ENCODE measurements at regions not wholly inside any gene's neighbourhood (a gene's known extent, or its start where the extent isn't known, plus 50 kb on each side); places are given as distances from the start of the nearest gene placed in this dataset.

- DNase-seq (ENCODE audit: low read depth) = no peak
- TF ChIP-seq MAX (IDR thresholded peaks at IDR 0.05; ENCODE audit: low read depth, low read length) = no peak
- no peak for TF ChIP-seq MYC (IDR thresholded peaks at IDR 0.05; ENCODE audit: low read depth, low read length)
- no peak for TF ChIP-seq CTCF (IDR thresholded peaks at IDR 0.05; ENCODE audit: low read depth, low read length)
- no peak for TF ChIP-seq POLR2A (IDR thresholded peaks at IDR 0.05; ENCODE audit: extremely low read depth, insufficient read length)
- H3K4me3 ChIP-seq (ENCODE audit: low read depth, low read length) = no peak overlapping the region
These were observed 318.5 kb downstream of the JRKL start for GRCh38 chr11:96708219-96708878.

GRCh38 chr11:96713301-96713700 is 323.5 kb downstream of the JRKL start:
- no peak overlapping the region for H3K4me3 ChIP-seq (ENCODE audit: low read depth, low read length)
- TF ChIP-seq MAX (IDR thresholded peaks at IDR 0.05; ENCODE audit: low read depth, low read length) = no peak
- no peak for TF ChIP-seq POLR2A (IDR thresholded peaks at IDR 0.05; ENCODE audit: extremely low read depth, insufficient read length)
- no peak for TF ChIP-seq CTCF (IDR thresholded peaks at IDR 0.05; ENCODE audit: low read depth, low read length)
- no peak for TF ChIP-seq MYC (IDR thresholded peaks at IDR 0.05; ENCODE audit: low read depth, low read length)
- DNase-seq (ENCODE audit: low read depth) = no peak

GRCh38 chr11:96714689-96715088 is 324.9 kb downstream of the JRKL start:
- no peak overlapping the region for H3K4me3 ChIP-seq (ENCODE audit: low read depth, low read length)
- no peak for DNase-seq (ENCODE audit: low read depth)
- TF ChIP-seq MAX (IDR thresholded peaks at IDR 0.05; ENCODE audit: low read depth, low read length) = no peak

- no peak overlapping the region for H3K4me3 ChIP-seq (ENCODE audit: low read depth, low read length)
- DNase-seq (ENCODE audit: low read depth) = no peak
- TF ChIP-seq CTCF (IDR thresholded peaks at IDR 0.05; ENCODE audit: low read depth, low read length) (no peak), MAX (IDR thresholded peaks at IDR 0.05; ENCODE audit: low read depth, low read length) (no peak), MYC (IDR thresholded peaks at IDR 0.05; ENCODE audit: low read depth, low read length) (no peak), POLR2A (IDR thresholded peaks at IDR 0.05; ENCODE audit: extremely low read depth, insufficient read length) (no peak)
These were observed 325.4 kb downstream of the JRKL start for GRCh38 chr11:96715208-96715607.

- TF ChIP-seq POLR2A (IDR thresholded peaks at IDR 0.05; ENCODE audit: extremely low read depth, insufficient read length) = no peak
- DNase-seq (ENCODE audit: low read depth) = no peak
- no peak overlapping the region for H3K4me3 ChIP-seq (ENCODE audit: low read depth, low read length)
These were observed 346.8 kb downstream of the JRKL start for GRCh38 chr11:96736601-96737000.

GRCh38 chr11:96738311-96738710 is 348.5 kb downstream of the JRKL start:
- H3K4me3 ChIP-seq (ENCODE audit: low read depth, low read length) = no peak overlapping the region
- TF ChIP-seq MAX (IDR thresholded peaks at IDR 0.05; ENCODE audit: low read depth, low read length) = no peak
- no peak for TF ChIP-seq MYC (IDR thresholded peaks at IDR 0.05; ENCODE audit: low read depth, low read length)
- no peak for TF ChIP-seq CTCF (IDR thresholded peaks at IDR 0.05; ENCODE audit: low read depth, low read length)
- TF ChIP-seq POLR2A (IDR thresholded peaks at IDR 0.05; ENCODE audit: extremely low read depth, insufficient read length) = no peak
- DNase-seq (ENCODE audit: low read depth) = no peak

- no peak for DNase-seq (ENCODE audit: low read depth)
- TF ChIP-seq CTCF (IDR thresholded peaks at IDR 0.05; ENCODE audit: low read depth, low read length) (no peak), MYC (IDR thresholded peaks at IDR 0.05; ENCODE audit: low read depth, low read length) (no peak), MAX (IDR thresholded peaks at IDR 0.05; ENCODE audit: low read depth, low read length) (no peak), POLR2A (IDR thresholded peaks at IDR 0.05; ENCODE audit: extremely low read depth, insufficient read length) (no peak)
- no peak overlapping the region for H3K4me3 ChIP-seq (ENCODE audit: low read depth, low read length)
These were observed 351.3 kb downstream of the JRKL start for GRCh38 chr11:96741068-96741467.

All from NB4 (cell line).